ENCODE measurements at regions not wholly inside any gene's neighbourhood (a gene's known extent, or its start where the extent isn't known, plus 50 kb on each side); places are given as distances from the start of the nearest gene placed in this dataset.
A peak's percentile ranks its signal among the peaks of the same experiment; 100 is the strongest.

DNA sequence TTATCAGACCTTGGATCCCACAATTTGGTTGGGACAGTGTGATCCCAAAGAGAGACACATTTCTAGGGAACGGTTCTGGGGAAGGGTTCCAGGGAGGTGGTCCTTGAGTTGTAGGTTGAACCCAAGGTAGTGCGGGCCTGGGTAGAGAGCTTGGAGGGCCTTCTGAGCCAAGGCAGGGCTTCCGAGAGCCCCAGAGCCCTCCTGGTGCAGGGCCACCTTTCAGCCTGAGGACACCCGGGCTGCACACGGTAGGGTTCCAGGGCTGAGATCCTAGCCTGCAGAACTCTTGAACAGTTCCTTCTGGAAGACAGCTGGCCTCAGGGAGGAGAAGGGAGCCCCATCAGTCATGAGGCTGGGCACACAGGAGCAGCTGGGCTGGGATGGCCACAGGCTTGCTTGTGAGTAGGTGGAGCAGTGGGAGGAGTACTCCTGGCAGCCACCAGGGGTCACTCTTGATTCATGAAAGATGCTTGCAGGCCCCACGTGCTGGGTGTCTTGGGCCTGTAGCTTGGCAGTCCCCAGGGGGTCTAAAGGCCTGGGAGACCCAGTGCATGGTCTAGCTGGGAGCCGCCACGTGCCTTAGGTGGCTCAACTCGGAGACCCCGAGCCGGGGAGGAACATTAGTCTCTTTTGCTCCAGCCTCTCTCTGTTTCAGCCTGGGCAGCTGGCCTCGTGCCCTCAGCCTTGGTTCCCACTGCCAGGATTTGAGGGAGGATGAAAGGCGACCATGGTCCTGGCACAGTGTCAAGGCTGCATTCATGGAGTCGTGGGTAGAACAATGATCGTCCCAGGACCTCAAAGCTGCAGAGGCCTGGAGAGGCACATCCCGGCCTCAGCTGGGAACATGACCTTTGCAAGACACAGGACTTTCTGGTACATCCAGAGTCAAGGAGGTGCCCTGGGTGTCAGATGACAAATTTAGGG lies 381.6 kb downstream of the TYW1 start:
- Histone ChIP-seq H3K36me3 (no peaks in the 10 kb centered on the region), H3K4me1 (no peaks in the 10 kb centered on the region), H3K27me3 (no peaks in the 10 kb centered on the region), H3K27ac (no peak overlapping the region), H3K9me3 (peaks cover 0 to 8% of the 10 kb centered on the region in 2 donors), H3K4me3 (no peak overlapping the region)
- TF ChIP-seq, protein P1, sequence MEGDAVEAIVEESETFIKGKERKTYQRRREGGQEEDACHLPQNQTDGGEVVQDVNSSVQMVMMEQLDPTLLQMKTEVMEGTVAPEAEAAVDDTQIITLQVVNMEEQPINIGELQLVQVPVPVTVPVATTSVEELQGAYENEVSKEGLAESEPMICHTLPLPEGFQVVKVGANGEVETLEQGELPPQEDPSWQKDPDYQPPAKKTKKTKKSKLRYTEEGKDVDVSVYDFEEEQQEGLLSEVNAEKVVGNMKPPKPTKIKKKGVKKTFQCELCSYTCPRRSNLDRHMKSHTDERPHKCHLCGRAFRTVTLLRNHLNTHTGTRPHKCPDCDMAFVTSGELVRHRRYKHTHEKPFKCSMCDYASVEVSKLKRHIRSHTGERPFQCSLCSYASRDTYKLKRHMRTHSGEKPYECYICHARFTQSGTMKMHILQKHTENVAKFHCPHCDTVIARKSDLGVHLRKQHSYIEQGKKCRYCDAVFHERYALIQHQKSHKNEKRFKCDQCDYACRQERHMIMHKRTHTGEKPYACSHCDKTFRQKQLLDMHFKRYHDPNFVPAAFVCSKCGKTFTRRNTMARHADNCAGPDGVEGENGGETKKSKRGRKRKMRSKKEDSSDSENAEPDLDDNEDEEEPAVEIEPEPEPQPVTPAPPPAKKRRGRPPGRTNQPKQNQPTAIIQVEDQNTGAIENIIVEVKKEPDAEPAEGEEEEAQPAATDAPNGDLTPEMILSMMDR (IDR thresholded peaks at IDR 0.05): peak; percentile 74 to 85
- peak; percentile 63 for DNase-seq (ENCODE audit: low spot score)

DNA sequence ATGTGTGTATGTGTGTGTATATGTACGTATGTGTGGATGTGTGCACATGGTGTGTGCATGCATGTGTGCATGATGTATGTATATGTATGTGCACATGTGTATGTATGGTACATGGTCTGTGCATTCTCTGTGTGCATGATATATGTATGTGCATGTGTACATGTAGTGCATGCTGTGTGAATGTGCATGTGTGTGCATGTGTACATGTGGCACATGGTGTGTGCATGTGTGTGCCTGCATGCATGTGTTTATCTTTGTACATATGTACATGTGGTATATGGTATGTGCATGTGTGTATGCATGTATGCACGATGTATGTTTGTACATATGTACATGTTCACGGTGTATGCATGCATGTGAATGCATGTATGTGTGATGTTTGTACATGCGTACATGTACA lies 383.7 kb downstream of the TYW1 start:
- DNase-seq (ENCODE audit: low spot score): no peak
- Histone ChIP-seq H3K9me3 (peaks cover 0 to 3% of the 10 kb centered on the region in 2 donors), H3K36me3 (no peaks in the 10 kb centered on the region), H3K4me3 (no peak overlapping the region), H3K27me3 (no peaks in the 10 kb centered on the region), H3K4me1 (no peaks in the 10 kb centered on the region), H3K27ac (no peak overlapping the region)
- TF ChIP-seq, protein P1 (IDR thresholded peaks at IDR 0.05): no peak

DNA sequence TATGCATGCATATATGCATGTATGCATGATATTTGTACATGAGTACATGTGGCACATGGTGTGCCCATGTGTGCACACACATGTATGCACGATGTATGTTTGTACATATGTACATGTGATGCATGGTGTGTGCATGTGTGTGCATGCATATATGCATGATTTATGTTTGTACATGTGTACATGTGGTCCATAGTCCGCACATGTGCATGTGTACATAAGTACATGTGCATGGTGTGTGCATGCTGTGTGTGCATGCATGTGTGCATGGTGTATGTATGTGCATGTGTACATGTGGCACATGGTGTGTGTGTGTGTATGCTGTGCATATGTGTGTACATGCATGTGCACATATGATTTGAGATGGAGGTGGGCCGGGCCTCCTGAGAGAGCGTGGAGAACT lies 384.2 kb downstream of the TYW1 start:
- TF ChIP-seq, protein P1 (IDR thresholded peaks at IDR 0.05): no peak
- Histone ChIP-seq H3K27me3 (no peaks in the 10 kb centered on the region), H3K27ac (no peak overlapping the region), H3K4me3 (no peak overlapping the region), H3K4me1 (no peaks in the 10 kb centered on the region), H3K36me3 (no peaks in the 10 kb centered on the region), H3K9me3 (no peaks in the 10 kb centered on the region)
- no peak for DNase-seq (ENCODE audit: low spot score)

DNA sequence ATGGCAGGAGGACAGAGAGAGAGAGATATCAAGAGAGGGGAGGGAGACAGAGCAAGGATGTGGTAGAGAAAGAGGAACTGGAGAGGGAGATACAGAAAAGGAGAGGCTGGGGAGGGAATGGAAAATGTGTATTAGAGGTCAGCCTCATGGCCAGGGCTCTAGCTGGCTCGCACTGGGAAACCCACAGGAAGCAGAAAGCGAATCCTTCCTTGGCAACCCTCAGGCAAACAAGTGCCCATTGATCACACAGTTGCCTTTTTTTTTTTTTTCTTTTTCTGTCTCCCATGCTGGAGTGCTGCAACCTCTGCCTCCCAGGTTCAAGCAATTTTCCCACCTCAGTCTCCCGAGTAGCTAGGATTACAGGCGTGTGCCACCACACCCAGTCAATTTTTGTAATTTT lies 391.2 kb downstream of the TYW1 start:
- TF ChIP-seq, protein P1 (IDR thresholded peaks at IDR 0.05): no peak
- H3K27ac ChIP-seq: no peak overlapping the region
- H3K4me1 ChIP-seq: no peaks in the 10 kb centered on the region
- H3K36me3 ChIP-seq: no peaks in the 10 kb centered on the region
- no peaks in the 10 kb centered on the region for H3K9me3 ChIP-seq
- DNase-seq (ENCODE audit: low spot score): no peak
- H3K27me3 ChIP-seq: no peaks in the 10 kb centered on the region
- no peak overlapping the region for H3K4me3 ChIP-seq

DNA sequence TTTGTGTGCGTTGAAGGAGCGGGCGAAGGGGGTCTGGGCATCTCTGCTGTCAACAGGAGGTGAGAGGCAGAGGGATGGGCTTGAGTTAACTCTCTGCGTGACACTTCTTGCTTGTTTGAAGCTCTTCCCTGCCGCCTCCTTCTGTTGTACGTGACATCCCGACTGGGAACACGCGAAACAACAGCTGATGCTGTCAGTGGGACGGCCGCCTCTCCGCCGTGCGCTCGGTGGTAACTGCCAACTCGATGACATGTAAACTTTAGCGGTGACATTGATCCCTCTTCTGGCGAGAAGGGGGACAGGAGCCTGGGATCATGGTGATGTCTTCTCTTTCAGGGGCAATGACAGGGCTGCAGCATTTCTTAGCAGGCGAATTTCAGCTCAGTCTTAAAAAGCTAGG lies 394.5 kb downstream of the TYW1 start:
- Histone ChIP-seq H3K27ac (no peak overlapping the region), H3K27me3 (no peaks in the 10 kb centered on the region), H3K4me3 (no peak overlapping the region), H3K36me3 (no peaks in the 10 kb centered on the region), H3K4me1 (no peaks in the 10 kb centered on the region), H3K9me3 (no peaks in the 10 kb centered on the region)
- DNase-seq (ENCODE audit: low spot score): no peak
- TF ChIP-seq, protein P1 (IDR thresholded peaks at IDR 0.05): no peak
